Activated CD4-positive, CD25-positive, alpha-beta regulatory T cell (primary cell): ENCODE measurements at regions not wholly inside any gene's neighbourhood (a gene's known extent, or its start where the extent isn't known, plus 50 kb on each side); places are given as distances from the start of the nearest gene placed in this dataset.

Experiments
- DNase-seq, 4 experiments: peaks; one replicate each; lab custom pipeline; 2025; lab: John Stamatoyannopoulos, UW

- no peak for DNase-seq
Observed at GRCh38 chr15:62745621-62746225, 296.8 kb upstream of the TPM1 start.

- DNase-seq, result no peak
Observed at GRCh38 chr15:62748196-62748595, 294.4 kb upstream of the TPM1 start.

DNA sequence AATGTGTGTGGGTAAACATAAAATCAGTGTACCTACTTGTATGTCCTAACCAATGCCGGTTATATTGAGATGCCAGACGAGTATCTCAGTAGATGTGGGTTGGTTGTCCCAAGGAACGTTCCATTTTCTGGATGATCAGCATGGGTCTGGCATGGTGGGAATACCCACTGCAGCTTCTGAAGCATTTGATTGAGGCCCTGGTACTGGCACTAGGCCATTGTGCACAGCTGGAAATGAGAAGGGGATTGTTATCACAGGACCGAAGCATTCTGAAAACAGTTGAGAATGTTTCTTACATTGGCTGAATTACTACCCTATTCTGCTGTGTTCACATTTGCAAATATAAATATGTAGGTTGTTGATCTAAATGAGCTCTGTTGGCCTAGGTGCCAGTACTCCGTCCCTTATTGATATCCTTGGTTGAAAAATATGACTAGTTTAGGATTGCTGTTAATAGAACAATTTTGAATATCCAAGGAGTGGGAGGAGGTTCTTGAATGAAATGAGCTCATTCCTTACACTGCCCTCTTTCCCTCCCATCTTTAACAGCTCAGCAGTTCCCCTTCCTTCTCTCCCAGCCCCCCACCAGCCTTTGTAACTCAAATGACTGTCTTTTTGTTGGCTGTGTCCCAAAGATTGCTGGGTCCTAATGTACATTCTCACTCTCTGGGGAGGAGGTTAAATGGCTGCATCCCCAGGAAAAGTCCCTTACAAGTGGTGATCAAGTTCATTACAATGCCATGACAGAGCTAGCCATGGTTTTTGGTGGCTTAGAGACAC lies 293.3 kb upstream of the TPM1 start:
- DNase-seq, result no peak

- DNase-seq, result no peak
Observed at GRCh38 chr15:62750471-62750870, 292.1 kb upstream of the TPM1 start.

GRCh38 chr15:62752657-62753517 lies 289.7 kb upstream of the TPM1 start:
- no peak for DNase-seq

GRCh38 chr15:62753518-62754221 lies 288.9 kb upstream of the TPM1 start:
- DNase-seq, result no peak

GRCh38 chr15:62756326-62756994 lies 286.1 kb upstream of the TPM1 start:
- no peak for DNase-seq

DNA sequence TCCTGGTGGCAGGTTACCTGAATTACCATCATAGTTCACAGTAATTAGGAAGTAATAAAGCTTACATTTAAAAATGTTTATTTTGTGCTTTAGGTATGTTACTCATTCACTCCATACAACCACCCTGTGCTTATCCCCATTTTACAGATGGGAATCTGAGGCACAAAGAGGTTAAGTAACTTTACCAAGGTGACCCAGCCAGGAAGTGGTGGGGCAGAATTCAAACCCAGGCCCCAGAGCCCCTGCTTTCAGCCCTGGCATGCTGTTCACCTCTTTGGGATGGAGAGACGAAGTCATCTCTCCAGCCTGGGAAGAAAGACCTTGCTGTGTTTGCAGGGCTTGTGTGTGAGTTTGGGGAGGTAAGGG lies 285.6 kb upstream of the TPM1 start:
- no peak for DNase-seq

- DNase-seq, result no peak
Observed at GRCh38 chr15:62757535-62757934, 285.0 kb upstream of the TPM1 start.

- no peak for DNase-seq
Observed at GRCh38 chr15:62758126-62758951, 284.2 kb upstream of the TPM1 start.

DNA sequence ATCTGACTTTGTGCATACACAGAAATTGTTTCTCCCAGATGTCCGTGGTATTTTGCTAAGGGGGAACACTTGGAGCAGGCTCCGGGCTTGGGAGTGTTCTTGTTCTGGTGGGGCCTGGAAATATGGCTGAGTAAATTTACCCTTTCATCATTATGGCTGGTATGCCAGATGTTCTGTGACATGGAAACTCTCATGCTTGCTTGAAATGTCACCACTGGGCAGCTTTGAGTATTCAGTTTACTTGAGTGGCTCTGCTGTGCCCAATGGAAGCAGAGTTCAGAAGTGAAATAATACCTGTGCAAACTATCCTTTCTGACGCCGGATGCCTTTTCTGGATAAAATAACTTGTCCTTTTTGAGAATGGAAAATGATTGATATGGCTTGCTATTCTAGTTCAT lies 283.6 kb upstream of the TPM1 start:
- no peak for DNase-seq

GRCh38 chr15:62760538-62760937 lies 282.0 kb upstream of the TPM1 start:
- no peak for DNase-seq

- DNase-seq, result no peak
Observed at GRCh38 chr15:62765916-62766315, 276.6 kb upstream of the TPM1 start.

DNA sequence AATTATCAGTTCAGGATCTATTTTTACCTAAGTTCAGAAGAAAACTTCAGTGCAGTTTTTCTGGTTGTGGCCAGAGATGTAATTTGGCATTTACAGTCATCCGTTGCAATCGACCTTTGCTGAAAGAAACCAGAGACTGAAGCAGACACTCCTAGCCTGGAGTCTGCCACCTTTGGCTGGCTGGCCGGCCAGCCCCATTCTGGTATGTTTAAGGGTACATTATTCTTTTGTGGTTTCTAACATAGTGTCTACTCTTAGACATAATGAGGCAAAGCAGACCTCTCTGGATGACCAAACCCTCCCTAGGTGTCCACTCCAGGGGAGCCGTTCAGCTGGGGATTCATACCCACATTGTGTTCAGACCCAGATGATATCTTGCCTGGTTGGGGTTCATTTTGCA lies 275.9 kb upstream of the TPM1 start:
- no peak for DNase-seq

- DNase-seq, result no peak
Observed at GRCh38 chr15:62769604-62770003, 272.9 kb upstream of the TPM1 start.

DNA sequence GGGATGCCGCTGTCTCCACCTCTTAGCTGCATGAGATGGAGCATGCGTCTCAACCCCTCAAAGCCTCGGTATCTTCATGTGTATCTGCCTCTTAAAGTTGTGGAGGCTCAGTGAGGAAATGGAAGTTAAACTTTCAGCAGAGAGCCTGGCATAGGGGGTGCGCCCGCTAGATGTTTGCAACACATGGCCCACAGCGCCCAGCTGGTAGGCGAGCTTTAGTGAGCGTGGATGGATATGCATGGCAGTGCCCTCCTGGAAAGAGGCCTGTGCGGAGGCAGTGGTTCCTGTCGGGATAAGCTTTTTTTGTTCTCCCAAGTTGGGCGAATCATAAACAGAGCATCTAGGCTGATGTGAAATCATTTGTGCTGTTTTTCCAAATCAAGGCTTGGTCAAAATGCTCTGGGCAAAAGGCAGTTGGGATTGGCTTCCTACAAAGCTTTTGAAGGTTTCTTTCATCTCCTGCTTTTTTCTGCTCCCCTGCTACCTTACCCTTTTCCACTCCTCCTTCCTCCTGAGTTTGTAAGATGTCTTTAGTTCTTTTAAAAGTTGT lies 272.4 kb upstream of the TPM1 start:
- DNase-seq, result no peak

DNA sequence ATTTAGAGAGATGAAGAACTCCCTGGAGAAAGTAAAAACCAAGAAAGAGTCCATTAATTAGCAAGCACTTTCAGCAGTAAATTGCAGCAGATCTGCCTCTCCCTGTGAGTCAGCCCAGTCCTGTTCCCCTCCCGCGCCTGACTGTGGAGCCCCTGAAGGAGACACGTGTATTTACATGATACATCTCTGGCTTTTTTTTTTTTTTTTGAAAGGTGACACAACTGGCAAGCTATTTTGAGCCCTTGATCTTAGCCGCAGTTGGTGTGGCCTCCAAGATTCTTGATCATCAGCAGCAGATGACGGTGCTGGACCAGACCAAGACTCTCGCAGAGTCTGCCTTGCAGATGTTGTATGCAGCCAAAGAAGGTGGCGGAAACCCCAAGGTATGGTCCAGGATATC lies 271.8 kb upstream of the TPM1 start:
- no peak for DNase-seq

DNA sequence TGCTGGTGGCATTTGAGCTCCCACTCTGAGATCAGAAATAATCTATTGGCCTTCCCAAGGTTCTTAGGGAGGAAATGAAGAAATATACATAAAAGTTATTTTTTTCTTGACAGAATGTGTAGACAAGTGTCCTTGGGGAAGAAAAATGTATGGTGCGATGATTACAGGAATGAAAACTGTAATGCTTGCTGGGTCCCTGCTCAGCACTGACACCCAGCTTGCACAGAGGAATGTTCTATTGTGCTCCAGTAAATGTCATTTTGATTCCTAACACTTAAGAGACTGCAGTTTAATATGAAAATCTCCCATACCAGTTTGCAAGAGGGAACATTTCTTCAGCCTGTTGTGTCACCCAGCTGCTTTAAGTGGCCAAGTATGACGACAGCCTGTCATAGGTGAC lies 271.3 kb upstream of the TPM1 start:
- DNase-seq, result no peak

- DNase-seq, result no peak
Observed at GRCh38 chr15:62773369-62774165, 269.0 kb upstream of the TPM1 start.

DNA sequence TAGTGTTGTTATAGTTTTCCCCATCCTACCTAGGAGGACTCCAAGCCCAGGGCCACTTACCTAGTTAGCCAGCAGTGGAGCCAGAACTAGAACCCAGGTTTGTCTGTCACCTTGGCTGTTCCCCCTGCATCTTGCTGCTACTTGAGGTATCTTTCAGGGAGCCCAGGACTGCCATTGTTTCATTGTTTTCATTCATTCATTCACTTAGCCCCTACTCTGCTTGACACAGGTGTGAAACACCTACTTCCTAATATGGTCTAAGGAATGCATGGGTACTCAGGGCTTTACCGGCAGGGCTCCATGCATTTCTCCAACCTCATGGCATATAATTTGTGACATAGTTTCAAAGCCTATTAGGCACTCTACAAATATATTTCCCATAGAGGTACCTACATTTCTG lies 266.6 kb upstream of the TPM1 start:
- DNase-seq, result no peak
